ENCODE measurements at regions not wholly inside any gene's neighbourhood (a gene's known extent, or its start where the extent isn't known, plus 50 kb on each side); places are given as distances from the start of the nearest gene placed in this dataset.

DNA sequence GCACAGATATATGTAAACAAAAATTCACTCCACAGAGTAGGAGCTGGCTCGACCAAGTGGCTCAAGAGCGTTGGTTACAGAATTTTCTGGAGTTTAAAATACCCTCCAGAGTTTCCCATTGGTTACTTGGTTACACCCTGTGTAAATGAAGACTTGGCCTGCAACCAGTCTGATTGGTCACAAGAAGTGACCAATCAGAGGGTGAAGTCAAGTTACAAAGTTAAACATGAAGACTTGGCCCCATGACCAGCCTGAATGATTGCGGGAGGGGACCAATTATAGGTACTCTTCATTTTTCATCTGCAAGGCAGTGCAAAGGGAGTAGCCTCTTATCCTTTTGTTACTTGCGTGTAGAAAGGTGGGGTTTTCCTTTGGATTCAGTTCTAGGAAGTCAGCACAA lies 121.3 kb upstream of the SALL1 start:
- TF ChIP-seq, protein P1, sequence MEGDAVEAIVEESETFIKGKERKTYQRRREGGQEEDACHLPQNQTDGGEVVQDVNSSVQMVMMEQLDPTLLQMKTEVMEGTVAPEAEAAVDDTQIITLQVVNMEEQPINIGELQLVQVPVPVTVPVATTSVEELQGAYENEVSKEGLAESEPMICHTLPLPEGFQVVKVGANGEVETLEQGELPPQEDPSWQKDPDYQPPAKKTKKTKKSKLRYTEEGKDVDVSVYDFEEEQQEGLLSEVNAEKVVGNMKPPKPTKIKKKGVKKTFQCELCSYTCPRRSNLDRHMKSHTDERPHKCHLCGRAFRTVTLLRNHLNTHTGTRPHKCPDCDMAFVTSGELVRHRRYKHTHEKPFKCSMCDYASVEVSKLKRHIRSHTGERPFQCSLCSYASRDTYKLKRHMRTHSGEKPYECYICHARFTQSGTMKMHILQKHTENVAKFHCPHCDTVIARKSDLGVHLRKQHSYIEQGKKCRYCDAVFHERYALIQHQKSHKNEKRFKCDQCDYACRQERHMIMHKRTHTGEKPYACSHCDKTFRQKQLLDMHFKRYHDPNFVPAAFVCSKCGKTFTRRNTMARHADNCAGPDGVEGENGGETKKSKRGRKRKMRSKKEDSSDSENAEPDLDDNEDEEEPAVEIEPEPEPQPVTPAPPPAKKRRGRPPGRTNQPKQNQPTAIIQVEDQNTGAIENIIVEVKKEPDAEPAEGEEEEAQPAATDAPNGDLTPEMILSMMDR (IDR thresholded peaks at IDR 0.05 in 8 of 11, conservative IDR thresholded peaks at IDR 0.05 in 3 of 11): no peak
- no peak for TF ChIP-seq POLR2A (IDR thresholded peaks at IDR 0.05)
